Sciatic nerve (tissue), 2 donors: ENCODE measurements at regions not wholly inside any gene's neighbourhood (a gene's known extent, or its start where the extent isn't known, plus 50 kb on each side); places are given as distances from the start of the nearest gene placed in this dataset.
"Not testable (repeated sequence)": the region's sequence is repeated elsewhere in the genome, so short reads cannot be mapped to it uniquely, and the experiment has no call there.

ENCODE experiments used
- ATAC-seq: fragments of 200-7000 bp; cut with Tn5 transposase; one replicate; pipeline ENCODE4 v1.9.1; 2020; ENCODE audit warnings: mild to moderate bottlenecking, moderate library complexity
- DNase-seq: peaks from one replicate; pipeline ENCODE4 v3.0.0-alpha.2; 2020; ENCODE audit warnings: low spot score
- intact Hi-C: fragments of 100-400 bp; cut with DNase I; formaldehyde crosslinking; loops from one replicate; pipeline ENCODE4 v1.14.2; 2022
- donor health status: DM: no; HTN: no; CAD: no.
- donor health status: DM: no; HTN: no; CAD: no.

GRCh38 chr2:185335879-185336278 lies 402.7 kb upstream of the FSIP2 start:
- ATAC-seq (no peak), DNase-seq (no peak)
- intact Hi-C loops: no loop called here

- ATAC-seq (no peak), DNase-seq (no peak)
- intact Hi-C loops: no loop called here
These were observed 401.6 kb upstream of the FSIP2 start for GRCh38 chr2:185337033-185337432.

- ATAC-seq: no peak
- no peak for DNase-seq
- intact Hi-C loops: no loop called here
These were observed 400.5 kb upstream of the FSIP2 start for GRCh38 chr2:185338104-185338503.

GRCh38 chr2:185347445-185347844 lies 391.2 kb upstream of the FSIP2 start:
- ATAC-seq (no peak), DNase-seq (no peak)
- intact Hi-C loops: no loop called here

GRCh38 chr2:185360776-185361175 lies 377.8 kb upstream of the FSIP2 start:
- DNase-seq (no peak), ATAC-seq (no peak)
- intact Hi-C loops: no loop called here

- intact Hi-C loops: no loop called here
- ATAC-seq: no peak
- no peak for DNase-seq
These were observed 366.4 kb upstream of the FSIP2 start for GRCh38 chr2:185372188-185372587.

GRCh38 chr2:185373229-185373628 lies 365.4 kb upstream of the FSIP2 start:
- DNase-seq (no peak), ATAC-seq (no peak)
- intact Hi-C loops: no loop called here

GRCh38 chr2:185374878-185375277 lies 363.7 kb upstream of the FSIP2 start:
- ATAC-seq (no peak), DNase-seq (no peak)
- intact Hi-C loops: no loop called here

- intact Hi-C loops: no loop called here
- DNase-seq (no peak), ATAC-seq (no peak)
These were observed 362.9 kb upstream of the FSIP2 start for GRCh38 chr2:185375731-185376130.

GRCh38 chr2:185381631-185382030 lies 357.0 kb upstream of the FSIP2 start:
- intact Hi-C loops: no loop called here
- ATAC-seq (no peak), DNase-seq (no peak)

GRCh38 chr2:185384822-185385560 lies 353.6 kb upstream of the FSIP2 start:
- DNase-seq (no peak), ATAC-seq (no peak)
- intact Hi-C loops: no loop called here

- DNase-seq (no peak), ATAC-seq (no peak)
- intact Hi-C loops: no loop called here
These were observed 350.4 kb upstream of the FSIP2 start for GRCh38 chr2:185388226-185388625.

GRCh38 chr2:185391543-185391942 lies 347.1 kb upstream of the FSIP2 start:
- intact Hi-C loops: no loop called here
- no peak for DNase-seq
- ATAC-seq: no peak

GRCh38 chr2:185393091-185393490 lies 345.5 kb upstream of the FSIP2 start:
- intact Hi-C loops: no loop called here
- ATAC-seq (no peak), DNase-seq (no peak)

GRCh38 chr2:185402474-185402873 lies 336.1 kb upstream of the FSIP2 start:
- DNase-seq: no peak
- intact Hi-C loops: no loop called here
- ATAC-seq: no peak

- no peak for DNase-seq
- no peak for ATAC-seq
- intact Hi-C loops: no loop called here
These were observed 334.0 kb upstream of the FSIP2 start for GRCh38 chr2:185404578-185404977.

- intact Hi-C loops: no loop called here
- DNase-seq (no peak), ATAC-seq (no peak)
These were observed 321.5 kb upstream of the FSIP2 start for GRCh38 chr2:185417111-185417510.

GRCh38 chr2:185417688-185418087 lies 320.9 kb upstream of the FSIP2 start:
- ATAC-seq: no peak
- intact Hi-C loops: no loop called here
- no peak for DNase-seq

- intact Hi-C loops, DNase-seq, ATAC-seq: not testable (repeated sequence)
These were observed 313.5 kb upstream of the FSIP2 start for GRCh38 chr2:185424958-185425629.

GRCh38 chr2:185428000-185428399 lies 310.6 kb upstream of the FSIP2 start:
- no peak for ATAC-seq
- intact Hi-C loops: no loop called here
- DNase-seq: no peak

GRCh38 chr2:185433824-185434223 lies 304.8 kb upstream of the FSIP2 start:
- ATAC-seq: no peak
- intact Hi-C loops: no loop called here

More at GRCh38 chr2:185433824-185434223, 304.8 kb upstream of the FSIP2 start:
- no peak for DNase-seq
